MCF 10A (cell line): ENCODE measurements at regions not wholly inside any gene's neighbourhood (a gene's known extent, or its start where the extent isn't known, plus 50 kb on each side); places are given as distances from the start of the nearest gene placed in this dataset.
A peak's percentile ranks its signal among the peaks of the same experiment; 100 is the strongest.

Experiments
- BruUV-seq: library from RNA; stranded (reverse); fragments of 400-500 nt; replicated peaks from 2 replicates; lab custom pipeline; 2021; lab: Mats Ljungman, UMichigan
- CTCF ChIA-PET: fragments of 300-600 bp; sonication (Branson Sonifier 250); formaldehyde crosslinking; extraction: SDS; loops from one replicate; lab custom pipeline; 2021; ENCODE audit warnings: antibody characterized with exemption, inconsistent platforms; lab: Yijun Ruan, JAX
- POLR2A ChIA-PET: fragments of 300-600, 350-650 bp; sonication (Branson Sonifier 250); formaldehyde crosslinking; extraction: SDS; loops from one replicate; lab custom pipeline; 2020; ENCODE audit warnings: antibody characterized with exemption, inconsistent platforms; lab: Yijun Ruan, JAX
- DNase-seq: peaks from one replicate; pipeline ENCODE4 v3.0.0-alpha.2; 2018; ENCODE audit not compliant: unreplicated experiment
- H3K27ac Mint-ChIP-seq: one replicate; pipeline ENCODE4 v1.8.0; 2022; ENCODE audit warnings: mild to moderate bottlenecking, low read depth, mixed read lengths; ENCODE audit not compliant: unreplicated experiment
- H3K27me3 Mint-ChIP-seq: one replicate; pipeline ENCODE4 v1.8.0; 2022; ENCODE audit warnings: mixed read lengths; ENCODE audit not compliant: insufficient read depth, unreplicated experiment
- H3K36me3 Mint-ChIP-seq: one replicate; pipeline ENCODE4 v1.8.0; 2022; ENCODE audit warnings: mild to moderate bottlenecking, moderate library complexity, mixed read lengths; ENCODE audit not compliant: insufficient read depth, unreplicated experiment
- H3K4me1 Mint-ChIP-seq: one replicate; pipeline ENCODE4 v1.8.0; 2022; ENCODE audit warnings: mixed read lengths; ENCODE audit not compliant: insufficient read depth, unreplicated experiment
- H3K4me3 Mint-ChIP-seq: one replicate; pipeline ENCODE4 v1.8.0; 2022; ENCODE audit warnings: mild to moderate bottlenecking, moderate library complexity, mixed read lengths; ENCODE audit not compliant: unreplicated experiment
- H3K9me3 Mint-ChIP-seq: one replicate; pipeline ENCODE4 v1.8.0; 2022; ENCODE audit warnings: mixed read lengths; ENCODE audit not compliant: unreplicated experiment
- CTCF ChIP-seq: fragments of 200-600 bp; IDR thresholded peaks from one replicate; pipeline ENCODE4 v1.8.0; 2022; ENCODE audit warnings: antibody characterized with exemption, mild to moderate bottlenecking; ENCODE audit not compliant: unreplicated experiment
- intact Hi-C: fragments of 100-400 bp; cut with micrococcal nuclease; formaldehyde crosslinking; loops from 2 replicates; pipeline ENCODE4 v1.14.1; 2022

GRCh38 chr4:136012220-136012619 is 1520.1 kb downstream of the PCDH18 start:
- ChIA-PET CTCF (interaction anchor here (1.2 kb wide), 1 partner anchor 12 kb away, joined by 6 read pairs; no protein-coding TSS in a partner anchor), POLR2A (no interaction called here)
- H3K27ac Mint-ChIP-seq, result no peak overlapping the region
- TF ChIP-seq CTCF, result no peak
- H3K4me1 Mint-ChIP-seq, result no peaks in the 10 kb centered on the region
- no peak for DNase-seq
- intact Hi-C loops, result no loop called here
- H3K27me3 Mint-ChIP-seq, result peaks cover 11% of the 10 kb centered on the region
- no peak overlapping the region for H3K4me3 Mint-ChIP-seq
- H3K36me3 Mint-ChIP-seq, result no peaks in the 10 kb centered on the region
- no peaks in the 10 kb centered on the region for H3K9me3 Mint-ChIP-seq
- BruUV-seq, result no TSS peak

- no peak for TF ChIP-seq CTCF
- BruUV-seq, result no TSS peak
- H3K9me3 Mint-ChIP-seq, result no peaks in the 10 kb centered on the region
- no peak overlapping the region for H3K27ac Mint-ChIP-seq
- H3K36me3 Mint-ChIP-seq, result no peaks in the 10 kb centered on the region
- H3K4me1 Mint-ChIP-seq, result no peaks in the 10 kb centered on the region
- H3K4me3 Mint-ChIP-seq, result no peak overlapping the region
- intact Hi-C loops, result no loop called here
- ChIA-PET POLR2A (no interaction called here), CTCF (interaction anchor here (0.5 kb wide), 1 partner anchor 1077 kb away, joined by 4 read pairs; no protein-coding TSS in a partner anchor)
- DNase-seq, result no peak
- peaks cover 11% of the 10 kb centered on the region for H3K27me3 Mint-ChIP-seq
Measured at GRCh38 chr4:136009258-136009832, 1522.9 kb downstream of the PCDH18 start.

- no peaks in the 10 kb centered on the region for H3K36me3 Mint-ChIP-seq
- no peak for TF ChIP-seq CTCF
- no TSS peak for BruUV-seq
- POLR2A ChIA-PET, result no interaction called here
- CTCF ChIA-PET, result no interaction called here
- H3K4me1 Mint-ChIP-seq, result no peaks in the 10 kb centered on the region
- H3K9me3 Mint-ChIP-seq, result no peaks in the 10 kb centered on the region
- intact Hi-C loops, result no loop called here
- H3K4me3 Mint-ChIP-seq, result no peak overlapping the region
- H3K27ac Mint-ChIP-seq, result no peak overlapping the region
- DNase-seq, result no peak
- peaks cover 6% of the 10 kb centered on the region for H3K27me3 Mint-ChIP-seq
Measured at GRCh38 chr4:136007991-136008390, 1524.3 kb downstream of the PCDH18 start.

GRCh38 chr4:136002316-136002715 is 1530.0 kb downstream of the PCDH18 start:
- no peaks in the 10 kb centered on the region for H3K4me1 Mint-ChIP-seq
- H3K27ac Mint-ChIP-seq, result no peak overlapping the region
- ChIA-PET CTCF (no interaction called here), POLR2A (no interaction called here)
- no peak overlapping the region for H3K4me3 Mint-ChIP-seq
- no TSS peak for BruUV-seq
- intact Hi-C loops, result no loop called here
- no peak for TF ChIP-seq CTCF
- peaks cover 3% of the 10 kb centered on the region for H3K27me3 Mint-ChIP-seq
- no peaks in the 10 kb centered on the region for H3K9me3 Mint-ChIP-seq
- peak; percentile 7 for DNase-seq
- H3K36me3 Mint-ChIP-seq, result no peaks in the 10 kb centered on the region
